Caco-2 (cell line): ENCODE measurements at regions not wholly inside any gene's neighbourhood (a gene's known extent, or its start where the extent isn't known, plus 50 kb on each side); places are given as distances from the start of the nearest gene placed in this dataset.

Source experiments
- BruUV-seq: library from RNA; stranded (reverse); fragments of 400-500 nt; replicated peaks from 2 replicates; lab custom pipeline; 2021; lab: Mats Ljungman, UMichigan
- CTCF ChIA-PET: fragments of 300-600 bp; sonication (Branson Sonifier 250); formaldehyde crosslinking; loops from one replicate; lab custom pipeline; 2022; ENCODE audit warnings: antibody characterized with exemption; lab: Charles Lee
- POLR2A ChIA-PET: fragments of 300-600 bp; sonication (Branson Sonifier 250); formaldehyde crosslinking; loops from one replicate; lab custom pipeline; 2022; ENCODE audit warnings: antibody characterized with exemption; lab: Charles Lee
- DNase-seq, 2 experiments: peaks; one replicate each; pipeline versions ENCODE4 v3.0.0 to v3.0.0-alpha.2; 2020 to 2022
- H3K27me3 ChIP-seq: replicated peaks from 2 replicates; pipeline ENCODE4 v1.6.0; 2011; ENCODE audit warnings: low read length; ENCODE audit not compliant: control insufficient read depth, insufficient read depth
- H3K36me3 ChIP-seq: 2 replicates; pipeline ENCODE4 v1.5.1; 2011; ENCODE audit warnings: low read length; ENCODE audit not compliant: control insufficient read depth, insufficient read depth
- H3K4me1 ChIP-seq: fragments of 250-450 bp; sonication (Bioruptor Pico); 2 replicates; pipeline ENCODE4 v1.5.1; 2020; ENCODE audit warnings: mild to moderate bottlenecking
- H3K4me3 ChIP-seq: 2 replicates; pipeline ENCODE4 v1.5.1; 2011; ENCODE audit warnings: low read depth, mild to moderate bottlenecking, control low read depth, low read length
- H3K9me3 ChIP-seq: fragments of 250-450 bp; sonication (Bioruptor Pico); 2 replicates; pipeline ENCODE4 v1.5.1; 2020; ENCODE audit warnings: mild to moderate bottlenecking, moderate library complexity
- H3K27ac Mint-ChIP-seq: one replicate; pipeline ENCODE4 v1.8.0; 2022; ENCODE audit warnings: mixed read lengths; ENCODE audit not compliant: unreplicated experiment
- H3K27me3 Mint-ChIP-seq: one replicate; pipeline ENCODE4 v1.8.0; 2022; ENCODE audit warnings: mixed read lengths; ENCODE audit not compliant: insufficient read depth, unreplicated experiment
- H3K36me3 Mint-ChIP-seq: one replicate; pipeline ENCODE4 v1.8.0; 2022; ENCODE audit warnings: mild to moderate bottlenecking, mixed read lengths; ENCODE audit not compliant: insufficient read depth, unreplicated experiment
- H3K4me1 Mint-ChIP-seq: one replicate; pipeline ENCODE4 v1.8.0; 2022; ENCODE audit warnings: low read depth, mixed read lengths; ENCODE audit not compliant: unreplicated experiment
- H3K4me3 Mint-ChIP-seq: one replicate; pipeline ENCODE4 v1.8.0; 2022; ENCODE audit warnings: mild to moderate bottlenecking, moderate library complexity, mixed read lengths; ENCODE audit not compliant: unreplicated experiment
- H3K9me3 Mint-ChIP-seq: one replicate; pipeline ENCODE4 v1.8.0; 2022; ENCODE audit warnings: mixed read lengths; ENCODE audit not compliant: unreplicated experiment
- intact Hi-C: fragments of 100-400 bp; cut with micrococcal nuclease; formaldehyde crosslinking; loops from one replicate; pipeline ENCODE4 v1.10.0; 2022; ENCODE audit not compliant: unreplicated experiment
- TF ChIP-seq, protein P1 (sequence below), 2 experiments: fragments of 200-600 bp in 1 of 2; IDR thresholded peaks; 1 replicate in 1 of 2; 2 replicates in 1 of 2; pipeline versions ENCODE4 v1.5.1 to v1.8.0; 2011 to 2022; ENCODE audit warnings: antibody characterized with exemption in 1 of 2, control low read depth in 1 of 2, inconsistent platforms in 1 of 2, low read depth in 1 of 2, low read length in 1 of 2, mild to moderate bottlenecking in 1 of 2, moderate library complexity in 1 of 2; ENCODE audit not compliant: insufficient read depth in 1 of 2, severe bottlenecking in 1 of 2, unreplicated experiment in 1 of 2

DNA sequence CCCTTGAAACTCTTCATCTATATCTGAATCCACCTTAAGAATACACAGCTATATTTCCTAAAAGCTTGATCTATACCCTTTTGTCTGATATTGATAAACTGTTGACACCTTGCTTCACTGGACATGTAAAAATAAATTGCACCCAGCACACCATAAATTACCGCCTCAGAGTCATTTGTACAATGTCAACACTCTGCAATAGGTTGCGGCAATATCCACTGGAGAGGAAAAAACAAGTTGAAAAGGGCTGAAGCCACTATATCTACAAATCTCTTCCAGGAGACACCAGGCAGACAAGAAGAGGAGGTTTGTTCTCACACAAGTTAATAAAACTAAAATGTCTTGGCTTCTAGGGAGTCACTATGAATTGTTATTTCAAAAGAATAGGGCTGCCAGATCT lies 656.9 kb downstream of the CDH8 start:
- TF ChIP-seq, protein P1, sequence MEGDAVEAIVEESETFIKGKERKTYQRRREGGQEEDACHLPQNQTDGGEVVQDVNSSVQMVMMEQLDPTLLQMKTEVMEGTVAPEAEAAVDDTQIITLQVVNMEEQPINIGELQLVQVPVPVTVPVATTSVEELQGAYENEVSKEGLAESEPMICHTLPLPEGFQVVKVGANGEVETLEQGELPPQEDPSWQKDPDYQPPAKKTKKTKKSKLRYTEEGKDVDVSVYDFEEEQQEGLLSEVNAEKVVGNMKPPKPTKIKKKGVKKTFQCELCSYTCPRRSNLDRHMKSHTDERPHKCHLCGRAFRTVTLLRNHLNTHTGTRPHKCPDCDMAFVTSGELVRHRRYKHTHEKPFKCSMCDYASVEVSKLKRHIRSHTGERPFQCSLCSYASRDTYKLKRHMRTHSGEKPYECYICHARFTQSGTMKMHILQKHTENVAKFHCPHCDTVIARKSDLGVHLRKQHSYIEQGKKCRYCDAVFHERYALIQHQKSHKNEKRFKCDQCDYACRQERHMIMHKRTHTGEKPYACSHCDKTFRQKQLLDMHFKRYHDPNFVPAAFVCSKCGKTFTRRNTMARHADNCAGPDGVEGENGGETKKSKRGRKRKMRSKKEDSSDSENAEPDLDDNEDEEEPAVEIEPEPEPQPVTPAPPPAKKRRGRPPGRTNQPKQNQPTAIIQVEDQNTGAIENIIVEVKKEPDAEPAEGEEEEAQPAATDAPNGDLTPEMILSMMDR (IDR thresholded peaks at IDR 0.05; ENCODE audit: insufficient read depth in 1 of 2, low read depth in 1 of 2, low read length in 1 of 2, severe bottlenecking in 1 of 2, unreplicated experiment in 1 of 2), result no peak
- POLR2A ChIA-PET, result no interaction called here
- no peak overlapping the region for H3K4me3 ChIP-seq
- no peaks in the 10 kb centered on the region for H3K4me1 ChIP-seq
- DNase-seq, result no peak
- no peaks in the 10 kb centered on the region for H3K9me3 Mint-ChIP-seq
- intact Hi-C loops, result no loop called here
- no peaks in the 10 kb centered on the region for H3K36me3 Mint-ChIP-seq
- no peaks in the 10 kb centered on the region for H3K4me1 Mint-ChIP-seq
- no peaks in the 10 kb centered on the region for H3K9me3 ChIP-seq
- no peak overlapping the region for H3K4me3 Mint-ChIP-seq
- peaks cover 6% of the 10 kb centered on the region for H3K27me3 Mint-ChIP-seq
- no peaks in the 10 kb centered on the region for H3K27me3 ChIP-seq
- CTCF ChIA-PET, result no interaction called here
- no peak overlapping the region for H3K27ac Mint-ChIP-seq
- no peaks in the 10 kb centered on the region for H3K36me3 ChIP-seq
- no TSS peak for BruUV-seq

DNA sequence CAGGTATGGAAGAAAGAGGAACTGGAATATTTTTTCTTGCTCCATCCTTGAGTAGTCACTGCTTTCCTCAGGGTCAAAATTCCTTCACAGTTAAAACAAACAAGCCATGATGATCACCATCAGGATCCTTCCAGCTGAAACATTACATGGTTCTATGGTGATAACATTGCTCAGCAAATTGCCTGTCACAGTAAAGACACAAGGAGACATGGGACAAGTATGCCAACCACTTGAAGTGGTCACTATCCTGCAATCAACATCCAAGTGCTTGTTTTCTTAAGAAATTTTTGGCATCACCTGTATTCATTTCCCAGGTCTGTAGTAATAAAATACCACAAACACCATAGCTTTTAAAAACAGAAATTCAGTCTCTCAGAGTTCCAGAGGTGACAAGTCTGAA lies 662.2 kb downstream of the CDH8 start:
- Mint-ChIP-seq H3K27ac (no peak overlapping the region), H3K27me3 (peaks cover 10% of the 10 kb centered on the region), H3K4me1 (no peaks in the 10 kb centered on the region), H3K4me3 (no peak overlapping the region), H3K9me3 (no peaks in the 10 kb centered on the region), H3K36me3 (no peaks in the 10 kb centered on the region)
- intact Hi-C loops, result no loop called here
- BruUV-seq, result no TSS peak
- POLR2A ChIA-PET, result no interaction called here
- TF ChIP-seq, protein P1 (IDR thresholded peaks at IDR 0.05; ENCODE audit: insufficient read depth in 1 of 2, low read depth in 1 of 2, low read length in 1 of 2, severe bottlenecking in 1 of 2, unreplicated experiment in 1 of 2), result no peak
- CTCF ChIA-PET, result no interaction called here
- no peak for DNase-seq
- Histone ChIP-seq H3K27me3 (no peaks in the 10 kb centered on the region), H3K36me3 (no peaks in the 10 kb centered on the region), H3K4me3 (no peak overlapping the region), H3K4me1 (no peaks in the 10 kb centered on the region), H3K9me3 (no peaks in the 10 kb centered on the region)

DNA sequence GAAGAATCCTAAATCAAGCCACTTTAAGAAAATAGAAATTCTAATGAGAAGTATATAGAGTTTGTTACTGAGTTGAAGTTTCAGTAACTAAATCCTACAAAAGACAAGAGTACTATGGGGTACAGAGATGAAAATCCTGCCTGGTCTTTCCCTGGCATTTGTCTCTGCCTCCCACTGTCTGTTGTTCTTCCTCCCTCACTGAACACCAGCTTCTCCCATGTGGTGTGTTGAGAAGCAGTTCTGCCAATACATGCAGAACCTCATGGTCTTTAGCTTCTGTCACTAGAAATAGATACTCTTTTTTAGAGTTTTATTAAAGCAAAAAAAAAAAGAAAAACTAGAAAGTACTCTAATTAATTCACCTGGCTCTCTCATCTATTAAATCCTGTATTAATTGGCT lies 664.4 kb downstream of the CDH8 start:
- H3K4me1 ChIP-seq, result no peaks in the 10 kb centered on the region
- no peak overlapping the region for H3K4me3 Mint-ChIP-seq
- no peak for DNase-seq
- H3K4me3 ChIP-seq, result no peak overlapping the region
- ChIA-PET POLR2A (no interaction called here), CTCF (no interaction called here)
- no peaks in the 10 kb centered on the region for H3K27me3 ChIP-seq
- BruUV-seq, result no TSS peak
- no peaks in the 10 kb centered on the region for H3K9me3 Mint-ChIP-seq
- H3K4me1 Mint-ChIP-seq, result no peaks in the 10 kb centered on the region
- intact Hi-C loops, result no loop called here
- TF ChIP-seq, protein P1 (IDR thresholded peaks at IDR 0.05; ENCODE audit: insufficient read depth in 1 of 2, low read depth in 1 of 2, low read length in 1 of 2, severe bottlenecking in 1 of 2, unreplicated experiment in 1 of 2), result no peak
- H3K27me3 Mint-ChIP-seq, result peaks cover 13% of the 10 kb centered on the region
- no peaks in the 10 kb centered on the region for H3K9me3 ChIP-seq
- H3K27ac Mint-ChIP-seq, result no peak overlapping the region
- no peaks in the 10 kb centered on the region for H3K36me3 ChIP-seq
- H3K36me3 Mint-ChIP-seq, result no peaks in the 10 kb centered on the region
